GM12873 (cell line): ENCODE measurements at regions not wholly inside any gene's neighbourhood (a gene's known extent, or its start where the extent isn't known, plus 50 kb on each side); places are given as distances from the start of the nearest gene placed in this dataset.

ENCODE experiments used
- CTCF ChIP-seq: IDR thresholded peaks from 2 replicates; pipeline ENCODE4 v1.5.1; 2012; ENCODE audit warnings: low read depth, mild to moderate bottlenecking, moderate library complexity, low read length, control low read depth; ENCODE audit not compliant: insufficient read depth; ENCODE audit errors: missing control alignments

DNA sequence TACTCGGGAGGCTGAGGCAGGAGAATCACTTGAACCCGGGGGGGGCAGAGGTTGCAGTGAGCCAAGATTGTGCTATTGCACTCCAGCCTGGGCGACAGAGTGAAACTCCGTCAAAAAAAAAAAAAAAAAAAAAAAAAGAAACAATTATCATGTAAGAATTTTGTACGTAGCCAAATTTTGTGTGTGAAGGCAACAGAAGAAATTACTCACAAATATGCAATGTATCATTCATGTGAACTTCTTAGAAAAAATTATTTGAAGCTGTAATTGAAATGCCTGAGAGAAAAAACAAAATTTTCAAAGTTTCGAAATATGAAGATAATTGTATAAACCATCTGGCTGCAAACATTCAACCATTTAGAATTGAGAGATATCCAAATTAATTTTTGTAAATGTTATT, 204.8 kb upstream of the PARD3B start:
- TF ChIP-seq CTCF, result no peak

DNA sequence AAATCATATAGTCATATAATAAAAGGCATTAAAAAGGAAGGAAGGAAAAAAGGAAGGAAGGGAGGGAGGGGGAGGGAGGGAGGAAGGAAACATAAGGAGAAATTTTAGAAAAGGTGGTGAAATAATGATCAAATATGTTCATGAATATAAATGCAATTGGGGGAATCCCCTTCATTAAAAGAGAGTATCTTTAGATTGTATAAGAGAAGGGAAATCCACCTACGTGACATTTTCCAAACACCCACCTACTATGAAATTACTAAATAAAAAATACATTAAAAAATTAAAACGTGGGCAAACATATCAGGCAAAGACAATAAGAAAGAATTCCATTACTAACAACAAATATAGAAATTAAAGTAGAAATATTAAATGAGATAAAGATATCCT, 203.4 kb upstream of the PARD3B start:
- no peak for TF ChIP-seq CTCF

GRCh38 chr2:204343685-204344084, 201.6 kb upstream of the PARD3B start:
- TF ChIP-seq CTCF, result no peak

- TF ChIP-seq CTCF, result no peak
These were observed 201.2 kb upstream of the PARD3B start for GRCh38 chr2:204344119-204344518.

- TF ChIP-seq CTCF, result no peak
These were observed 198.4 kb upstream of the PARD3B start for GRCh38 chr2:204346906-204347305.

- TF ChIP-seq CTCF, result no peak
These were observed 191.5 kb upstream of the PARD3B start for GRCh38 chr2:204353823-204354222.

GRCh38 chr2:204354442-204354856, 190.8 kb upstream of the PARD3B start:
- no peak for TF ChIP-seq CTCF
